ENCODE measurements at regions not wholly inside any gene's neighbourhood (a gene's known extent, or its start where the extent isn't known, plus 50 kb on each side); places are given as distances from the start of the nearest gene placed in this dataset.

DNA sequence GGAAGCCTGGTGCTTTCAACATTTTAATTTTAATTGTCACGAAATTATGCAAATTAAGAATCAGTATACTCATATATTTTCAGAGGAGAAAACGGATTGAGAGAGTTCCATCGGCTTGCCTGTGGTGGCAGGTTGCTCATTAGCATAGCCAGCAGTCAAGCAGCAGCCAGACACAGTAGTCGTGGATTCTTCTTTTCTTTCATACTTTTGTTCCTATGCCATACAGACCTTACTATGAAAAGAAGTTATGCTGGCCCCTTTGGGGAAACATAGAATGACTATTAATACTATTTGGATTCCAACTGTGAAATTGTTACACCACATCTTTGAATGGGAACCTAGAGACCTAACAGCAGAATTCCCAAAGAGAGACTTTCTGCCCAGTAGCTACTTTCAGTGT is 617.7 kb upstream of the CA10 start:
- no peak for ATAC-seq
- no peak for DNase-seq
- no peak overlapping the region for H3K4me3 ChIP-seq
- H3K4me1 ChIP-seq, result no peaks in the 10 kb centered on the region
- no peaks in the 10 kb centered on the region for H3K36me3 ChIP-seq (replicated peaks in 1 of 2; ENCODE audit: insufficient read depth in 1 of 2, low read depth in 2 of 2)
- no peak overlapping the region for H3K27ac ChIP-seq
- H3K27me3 ChIP-seq, result no peaks in the 10 kb centered on the region
- intact Hi-C loops (cut with DNase I), result no loop called here
- no peak for TF ChIP-seq POLR2A (IDR thresholded peaks at IDR 0.05)
- TF ChIP-seq, protein P1, sequence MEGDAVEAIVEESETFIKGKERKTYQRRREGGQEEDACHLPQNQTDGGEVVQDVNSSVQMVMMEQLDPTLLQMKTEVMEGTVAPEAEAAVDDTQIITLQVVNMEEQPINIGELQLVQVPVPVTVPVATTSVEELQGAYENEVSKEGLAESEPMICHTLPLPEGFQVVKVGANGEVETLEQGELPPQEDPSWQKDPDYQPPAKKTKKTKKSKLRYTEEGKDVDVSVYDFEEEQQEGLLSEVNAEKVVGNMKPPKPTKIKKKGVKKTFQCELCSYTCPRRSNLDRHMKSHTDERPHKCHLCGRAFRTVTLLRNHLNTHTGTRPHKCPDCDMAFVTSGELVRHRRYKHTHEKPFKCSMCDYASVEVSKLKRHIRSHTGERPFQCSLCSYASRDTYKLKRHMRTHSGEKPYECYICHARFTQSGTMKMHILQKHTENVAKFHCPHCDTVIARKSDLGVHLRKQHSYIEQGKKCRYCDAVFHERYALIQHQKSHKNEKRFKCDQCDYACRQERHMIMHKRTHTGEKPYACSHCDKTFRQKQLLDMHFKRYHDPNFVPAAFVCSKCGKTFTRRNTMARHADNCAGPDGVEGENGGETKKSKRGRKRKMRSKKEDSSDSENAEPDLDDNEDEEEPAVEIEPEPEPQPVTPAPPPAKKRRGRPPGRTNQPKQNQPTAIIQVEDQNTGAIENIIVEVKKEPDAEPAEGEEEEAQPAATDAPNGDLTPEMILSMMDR (IDR thresholded peaks at IDR 0.05), result no peak
- WGBS, 2 donors, result 44 to 48% methylated on average over 4 of the region's 4 CpGs
- H3K9me3 ChIP-seq, result no peaks in the 10 kb centered on the region

DNA sequence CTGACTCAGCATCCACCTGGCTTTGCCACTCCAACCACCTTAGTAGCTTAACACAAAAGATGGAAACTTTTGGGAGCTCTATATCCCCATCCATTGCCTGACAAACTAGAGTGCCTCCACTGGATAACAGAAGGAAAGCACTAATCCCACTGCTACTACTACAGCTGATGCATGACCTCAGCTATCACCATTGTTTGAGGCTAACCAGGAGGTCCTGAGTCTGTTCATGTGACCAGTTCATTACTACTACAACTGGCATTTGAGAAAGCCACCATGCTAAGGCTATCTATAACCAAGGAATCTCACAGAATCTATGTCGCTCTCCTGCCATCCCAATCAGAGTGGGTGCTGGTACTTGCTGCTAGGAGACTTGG is 604.3 kb upstream of the CA10 start:
- ATAC-seq (no peak), DNase-seq (no peak)
- Histone ChIP-seq H3K4me1 (no peaks in the 10 kb centered on the region), H3K4me3 (no peak overlapping the region), H3K27me3 (no peaks in the 10 kb centered on the region), H3K9me3 (no peaks in the 10 kb centered on the region), H3K27ac (no peak overlapping the region), H3K36me3 (replicated peaks in 1 of 2; ENCODE audit: insufficient read depth in 1 of 2, low read depth in 2 of 2) (no peaks in the 10 kb centered on the region)
- no peak for TF ChIP-seq POLR2A (IDR thresholded peaks at IDR 0.05)
- TF ChIP-seq, protein P1 (IDR thresholded peaks at IDR 0.05), result no peak
- intact Hi-C loops (cut with DNase I), result no loop called here
- WGBS, 2 donors, result 75 to 86% methylated on average over 1 of the region's 1 CpG

DNA sequence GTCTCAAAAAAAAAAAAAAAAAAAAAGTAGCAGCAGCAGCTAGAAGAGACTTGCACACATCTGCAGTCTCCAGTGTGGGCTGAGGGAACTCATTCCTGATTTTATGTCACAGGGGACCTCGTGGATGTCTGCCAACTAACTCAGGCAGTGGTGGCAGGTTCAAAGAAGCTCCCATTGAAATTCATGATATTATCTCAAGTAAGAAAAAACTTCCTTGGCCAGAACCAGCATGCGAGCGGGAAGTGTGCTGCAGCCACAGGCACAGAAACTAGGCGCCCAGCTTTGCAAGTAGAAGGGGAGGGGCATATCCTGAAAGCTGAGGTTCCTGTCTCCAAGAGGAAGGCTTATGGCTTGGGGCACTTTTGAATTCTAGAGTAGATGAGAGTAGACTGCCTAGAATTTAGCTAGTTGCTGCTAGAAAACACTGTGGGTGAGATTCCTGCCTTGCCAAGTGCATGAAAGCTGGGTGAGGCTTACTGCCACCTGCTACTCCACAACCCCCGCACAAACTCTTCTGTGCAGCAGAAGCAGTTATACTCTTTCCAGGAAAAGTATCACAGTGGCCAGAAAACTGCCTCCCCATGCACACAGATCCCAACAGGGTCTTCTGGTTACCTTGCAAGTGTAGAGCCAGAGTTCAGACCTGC is 603.8 kb upstream of the CA10 start:
- DNase-seq, result no peak
- Histone ChIP-seq H3K36me3 (replicated peaks in 1 of 2; ENCODE audit: insufficient read depth in 1 of 2, low read depth in 2 of 2) (no peaks in the 10 kb centered on the region), H3K4me3 (no peak overlapping the region), H3K27ac (no peak overlapping the region), H3K4me1 (no peaks in the 10 kb centered on the region), H3K27me3 (no peaks in the 10 kb centered on the region), H3K9me3 (no peaks in the 10 kb centered on the region)
- intact Hi-C loops (cut with DNase I), result no loop called here
- no peak for TF ChIP-seq POLR2A (IDR thresholded peaks at IDR 0.05)
- TF ChIP-seq, protein P1 (IDR thresholded peaks at IDR 0.05), result no peak
- WGBS, 2 donors, result 59 to 76% methylated on average over 5 of the region's 5 CpGs
- no peak for ATAC-seq

DNA sequence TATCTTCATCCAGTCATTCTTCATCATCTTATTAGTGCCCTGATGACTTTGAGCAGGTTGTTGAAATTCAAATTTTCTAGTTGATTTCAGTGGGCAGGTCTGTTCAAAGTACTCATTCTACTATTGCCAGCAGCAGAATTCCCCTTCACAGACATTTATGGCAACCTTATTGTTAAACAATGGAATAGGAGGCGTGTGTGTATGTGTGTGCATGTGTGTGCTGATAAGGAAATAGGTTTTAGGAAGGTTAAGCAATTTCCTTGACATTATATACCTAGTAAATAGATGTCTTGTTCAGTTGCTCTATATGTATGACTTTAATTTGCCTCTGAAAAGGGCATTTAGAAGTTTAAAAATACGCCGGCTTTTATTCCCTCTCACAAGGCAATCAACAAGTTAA is 601.4 kb upstream of the CA10 start:
- Histone ChIP-seq H3K4me3 (no peak overlapping the region), H3K27ac (no peak overlapping the region), H3K9me3 (no peaks in the 10 kb centered on the region), H3K27me3 (no peaks in the 10 kb centered on the region), H3K36me3 (replicated peaks in 1 of 2; ENCODE audit: insufficient read depth in 1 of 2, low read depth in 2 of 2) (no peaks in the 10 kb centered on the region), H3K4me1 (no peaks in the 10 kb centered on the region)
- TF ChIP-seq, protein P1 (IDR thresholded peaks at IDR 0.05), result no peak
- TF ChIP-seq POLR2A (IDR thresholded peaks at IDR 0.05), result no peak
- DNase-seq (no peak), ATAC-seq (no peak)
- 87 to 89% methylated on average over 3 of the region's 3 CpGs for WGBS, 2 donors
- intact Hi-C loops (cut with DNase I), result no loop called here

DNA sequence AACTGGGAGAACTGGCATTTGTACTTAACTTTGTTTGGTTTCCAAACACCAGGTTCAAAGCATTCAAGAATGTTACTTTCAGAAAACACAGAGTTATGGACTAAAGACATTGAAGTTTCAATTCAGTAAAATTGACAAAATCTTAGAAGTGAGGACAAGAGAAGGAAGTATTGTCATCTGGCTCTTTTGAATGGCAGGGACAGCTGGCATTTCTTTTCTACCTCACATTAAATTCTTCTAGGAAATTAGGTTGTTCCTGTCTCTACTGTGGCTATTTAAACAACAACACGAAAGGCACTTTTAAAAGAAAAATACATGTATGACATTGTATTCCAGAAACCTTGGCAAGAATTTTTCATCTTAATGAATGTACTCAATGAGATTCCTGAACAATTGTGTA is 600.0 kb upstream of the CA10 start:
- no peak for ATAC-seq
- 15 to 23% methylated on average over 1 of the region's 1 CpG for WGBS, 2 donors
- no peak for TF ChIP-seq POLR2A (IDR thresholded peaks at IDR 0.05)
- TF ChIP-seq, protein P1 (IDR thresholded peaks at IDR 0.05), result no peak
- Histone ChIP-seq H3K4me1 (no peaks in the 10 kb centered on the region), H3K9me3 (no peaks in the 10 kb centered on the region), H3K4me3 (no peak overlapping the region), H3K27me3 (no peaks in the 10 kb centered on the region), H3K36me3 (replicated peaks in 1 of 2; ENCODE audit: insufficient read depth in 1 of 2, low read depth in 2 of 2) (no peaks in the 10 kb centered on the region), H3K27ac (no peak overlapping the region)
- no peak for DNase-seq
- intact Hi-C loops (cut with DNase I), result no loop called here
